HEK293 (cell line): ENCODE measurements at regions not wholly inside any gene's neighbourhood (a gene's known extent, or its start where the extent isn't known, plus 50 kb on each side); places are given as distances from the start of the nearest gene placed in this dataset.

Experiments used
- CTCF ChIA-PET: fragments of 350-600 bp; formaldehyde crosslinking; extraction: SDS; loops from one replicate; lab custom pipeline; 2021; ENCODE audit warnings: antibody characterized with exemption; lab: Yijun Ruan, JAX
- POLR2A ChIA-PET: fragments of 300-600 bp; formaldehyde crosslinking; extraction: SDS; loops from one replicate; lab custom pipeline; 2020; ENCODE audit warnings: antibody characterized with exemption, inconsistent platforms; lab: Yijun Ruan, JAX
- H3K27ac ChIP-seq: fragments of 200-500 bp; sonication (Bioruptor generic); 2 replicates; pipeline ENCODE4 v1.5.1; 2014; ENCODE audit warnings: low read depth, low read length, control low read depth, inconsistent platforms; ENCODE audit errors: extremely low read depth
- H3K36me3 ChIP-seq, 2 experiments: fragments of 200-500 bp in 1 of 2; sonication (Bioruptor generic) in 1 of 2; 1 replicate in 1 of 2; 2 replicates in 1 of 2; pipeline ENCODE4 v1.5.1; 2014 to 2017; ENCODE audit warnings: inconsistent platforms in 2 of 2, low read length in 2 of 2; ENCODE audit not compliant: control insufficient read depth in 2 of 2, insufficient read depth in 1 of 2
- H3K4me1 ChIP-seq: fragments of 200-500 bp; sonication (Bioruptor generic); 2 replicates; pipeline ENCODE4 v1.5.1; 2014; ENCODE audit warnings: mild to moderate bottlenecking, low read length, inconsistent platforms; ENCODE audit not compliant: control insufficient read depth, insufficient read depth
- H3K4me3 ChIP-seq: 2 replicates; pipeline ENCODE4 v1.5.1; 2011; ENCODE audit warnings: low read depth, mild to moderate bottlenecking, control low read depth, low read length, moderate library complexity
- H3K9me3 ChIP-seq: fragments of 200-500 bp; sonication (Bioruptor generic); 2 replicates; pipeline ENCODE4 v1.5.1; 2014; ENCODE audit warnings: low read depth, low read length, inconsistent platforms; ENCODE audit not compliant: control insufficient read depth, insufficient read depth
- BCL11A ChIP-seq: fragments of 450-650 bp; formaldehyde crosslinking; IDR thresholded peaks from 2 replicates; pipeline ENCODE4 v1.5.1; 2016; ENCODE audit warnings: low read depth, missing biosample characterization, missing genetic modification characterization
- BCL11B ChIP-seq: fragments of 450-650 bp; formaldehyde crosslinking; IDR thresholded peaks from 2 replicates; pipeline ENCODE4 v1.5.1; 2016; ENCODE audit warnings: low read depth, missing biosample characterization, missing genetic modification characterization
- GLI4 ChIP-seq: fragments of 450-650 bp; formaldehyde crosslinking; IDR thresholded peaks from 2 replicates; pipeline ENCODE4 v1.5.1; 2016; ENCODE audit warnings: missing biosample characterization, missing genetic modification characterization
- GLIS1 ChIP-seq: fragments of 450-650 bp; formaldehyde crosslinking; IDR thresholded peaks from 2 replicates; pipeline ENCODE4 v1.5.1; 2016; ENCODE audit warnings: missing biosample characterization, missing genetic modification characterization
- KLF1 ChIP-seq: fragments of 450-650 bp; formaldehyde crosslinking; IDR thresholded peaks from 2 replicates; pipeline ENCODE4 v1.5.1; 2016; ENCODE audit warnings: missing biosample characterization, missing genetic modification characterization
- MYNN ChIP-seq: fragments of 450-650 bp; formaldehyde crosslinking; IDR thresholded peaks from 2 replicates; pipeline ENCODE4 v1.5.1; 2016; ENCODE audit warnings: missing biosample characterization, missing genetic modification characterization, borderline replicate concordance
- RBAK ChIP-seq: fragments of 450-650 bp; formaldehyde crosslinking; IDR thresholded peaks from 2 replicates; pipeline ENCODE4 v1.5.1; 2016; ENCODE audit warnings: missing biosample characterization, missing genetic modification characterization
- SP2 ChIP-seq: fragments of 450-650 bp; formaldehyde crosslinking; IDR thresholded peaks from 2 replicates; pipeline ENCODE4 v1.5.1; 2016; ENCODE audit warnings: missing biosample characterization, missing genetic modification characterization
- SP3 ChIP-seq: fragments of 450-650 bp; formaldehyde crosslinking; IDR thresholded peaks from 2 replicates; pipeline ENCODE4 v1.5.1; 2016; ENCODE audit warnings: missing biosample characterization, missing genetic modification characterization
- TCF7L2 ChIP-seq: IDR thresholded peaks from 2 replicates; pipeline ENCODE4 v1.6.1; 2011; ENCODE audit warnings: low read depth, mild to moderate bottlenecking, inconsistent platforms, low read length, moderate library complexity, borderline replicate concordance
- ZBTB17 ChIP-seq: fragments of 450-650 bp; formaldehyde crosslinking; IDR thresholded peaks from 2 replicates; pipeline ENCODE4 v1.5.1; 2016; ENCODE audit warnings: missing biosample characterization, missing genetic modification characterization
- ZFP41 ChIP-seq: fragments of 450-650 bp; formaldehyde crosslinking; IDR thresholded peaks from 2 replicates; pipeline ENCODE4 v1.5.1; 2016; ENCODE audit warnings: missing biosample characterization, missing genetic modification characterization, borderline replicate concordance
- ZIC2 ChIP-seq: fragments of 450-650 bp; formaldehyde crosslinking; IDR thresholded peaks from 2 replicates; pipeline ENCODE4 v1.5.1; 2016; ENCODE audit warnings: missing biosample characterization, missing genetic modification characterization
- ZNF112 ChIP-seq: fragments of 450-650 bp; formaldehyde crosslinking; IDR thresholded peaks from 2 replicates; pipeline ENCODE4 v1.5.0; 2017; ENCODE audit warnings: missing biosample characterization, missing genetic modification characterization
- ZNF133 ChIP-seq: fragments of 450-650 bp; formaldehyde crosslinking; IDR thresholded peaks from 2 replicates; pipeline ENCODE4 v1.5.1; 2016; ENCODE audit warnings: missing biosample characterization, missing genetic modification characterization
- ZNF138 ChIP-seq: fragments of 450-650 bp; formaldehyde crosslinking; IDR thresholded peaks from 2 replicates; pipeline ENCODE4 v1.5.1; 2016; ENCODE audit warnings: missing biosample characterization, missing genetic modification characterization, borderline replicate concordance
- ZNF140 ChIP-seq: fragments of 450-650 bp; formaldehyde crosslinking; IDR thresholded peaks from 2 replicates; pipeline ENCODE4 v1.5.1; 2016; ENCODE audit warnings: missing biosample characterization, missing genetic modification characterization
- ZNF175 ChIP-seq: fragments of 450-650 bp; formaldehyde crosslinking; IDR thresholded peaks from 2 replicates; pipeline ENCODE4 v1.5.1; 2016; ENCODE audit warnings: missing biosample characterization, missing genetic modification characterization
- ZNF2 ChIP-seq: fragments of 450-650 bp; formaldehyde crosslinking; IDR thresholded peaks from 2 replicates; pipeline ENCODE4 v1.5.1; 2016; ENCODE audit warnings: missing biosample characterization, missing genetic modification characterization
- ZNF311 ChIP-seq: fragments of 450-650 bp; formaldehyde crosslinking; IDR thresholded peaks from 2 replicates; pipeline ENCODE4 v1.5.1; 2017; ENCODE audit warnings: missing biosample characterization, missing genetic modification characterization, borderline replicate concordance
- ZNF366 ChIP-seq: fragments of 450-650 bp; formaldehyde crosslinking; conservative IDR thresholded peaks from 2 replicates; pipeline ENCODE4 v1.5.1; 2016; ENCODE audit warnings: missing biosample characterization, missing genetic modification characterization
- ZNF37A ChIP-seq: fragments of 450-650 bp; IDR thresholded peaks from 2 replicates; pipeline ENCODE4 v1.5.1; 2018; ENCODE audit warnings: missing biosample characterization, missing genetic modification characterization
- ZNF426 ChIP-seq: fragments of 450-650 bp; formaldehyde crosslinking; IDR thresholded peaks from 2 replicates; pipeline ENCODE4 v1.5.1; 2017; ENCODE audit warnings: missing biosample characterization, missing genetic modification characterization, mild to moderate bottlenecking, inconsistent platforms, moderate library complexity
- ZNF488 ChIP-seq: fragments of 450-650 bp; formaldehyde crosslinking; IDR thresholded peaks from 2 replicates; pipeline ENCODE4 v1.5.1; 2016; ENCODE audit warnings: missing biosample characterization, missing genetic modification characterization
- ZNF585B ChIP-seq: fragments of 450-650 bp; formaldehyde crosslinking; IDR thresholded peaks from 2 replicates; pipeline ENCODE4 v1.5.1; 2016; ENCODE audit warnings: missing biosample characterization, missing genetic modification characterization
- ZNF623 ChIP-seq: fragments of 450-650 bp; formaldehyde crosslinking; IDR thresholded peaks from 2 replicates; pipeline ENCODE4 v1.5.1; 2016; ENCODE audit warnings: missing biosample characterization, missing genetic modification characterization
- ZNF626 ChIP-seq: fragments of 450-650 bp; sonication (Bioruptor Pico); formaldehyde crosslinking; IDR thresholded peaks from 2 replicates; pipeline ENCODE4 v1.5.1; 2018; ENCODE audit warnings: missing biosample characterization, missing genetic modification characterization, inconsistent platforms
- ZNF707 ChIP-seq: fragments of 450-650 bp; formaldehyde crosslinking; IDR thresholded peaks from 2 replicates; pipeline ENCODE4 v1.5.1; 2016; ENCODE audit warnings: missing biosample characterization, missing genetic modification characterization
- TF ChIP-seq, protein P1 (sequence below): fragments of 450-650 bp; formaldehyde crosslinking; IDR thresholded peaks from 2 replicates; pipeline ENCODE4 v1.5.1; 2016; ENCODE audit warnings: missing biosample characterization, missing genetic modification characterization
- TF ChIP-seq, protein P2 (sequence below): fragments of 450-650 bp; formaldehyde crosslinking; IDR thresholded peaks from 2 replicates; pipeline ENCODE4 v1.5.1; 2016; ENCODE audit warnings: missing biosample characterization, missing genetic modification characterization
- TF ChIP-seq, protein P3 (sequence below): fragments of 450-650 bp; formaldehyde crosslinking; IDR thresholded peaks from 2 replicates; pipeline ENCODE4 v1.5.1; 2016; ENCODE audit warnings: missing biosample characterization, missing genetic modification characterization

- Histone ChIP-seq H3K9me3 (no peaks in the 10 kb centered on the region), H3K36me3 (no peaks in the 10 kb centered on the region), H3K4me3 (no peak overlapping the region), H3K4me1 (no peaks in the 10 kb centered on the region), H3K27ac (no peak overlapping the region)
- ChIA-PET CTCF (interaction anchor here (0.5 to 1.6 kb wide), 4 partner anchors 8 to 144 kb away, joined by 3 to 6 read pairs (median 4); no protein-coding TSS in a partner anchor), POLR2A (no interaction called here)
- TF ChIP-seq ZNF366: no peak
- TF ChIP-seq GLI4: no peak
- no peak for TF ChIP-seq ZNF140 (tag by site-specific recombination)
- TF ChIP-seq, protein P1, sequence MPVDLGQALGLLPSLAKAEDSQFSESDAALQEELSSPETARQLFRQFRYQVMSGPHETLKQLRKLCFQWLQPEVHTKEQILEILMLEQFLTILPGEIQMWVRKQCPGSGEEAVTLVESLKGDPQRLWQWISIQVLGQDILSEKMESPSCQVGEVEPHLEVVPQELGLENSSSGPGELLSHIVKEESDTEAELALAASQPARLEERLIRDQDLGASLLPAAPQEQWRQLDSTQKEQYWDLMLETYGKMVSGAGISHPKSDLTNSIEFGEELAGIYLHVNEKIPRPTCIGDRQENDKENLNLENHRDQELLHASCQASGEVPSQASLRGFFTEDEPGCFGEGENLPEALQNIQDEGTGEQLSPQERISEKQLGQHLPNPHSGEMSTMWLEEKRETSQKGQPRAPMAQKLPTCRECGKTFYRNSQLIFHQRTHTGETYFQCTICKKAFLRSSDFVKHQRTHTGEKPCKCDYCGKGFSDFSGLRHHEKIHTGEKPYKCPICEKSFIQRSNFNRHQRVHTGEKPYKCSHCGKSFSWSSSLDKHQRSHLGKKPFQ (tag by site-specific recombination): no peak
- no peak for TF ChIP-seq ZNF626 (tag by site-specific recombination)
- TF ChIP-seq ZNF2 (tag by site-specific recombination): no peak
- no peak for TF ChIP-seq ZNF133 (tag by site-specific recombination)
- TF ChIP-seq SP3 (tag by site-specific recombination): no peak
- no peak for TF ChIP-seq ZNF138 (tag by site-specific recombination)
- TF ChIP-seq ZFP41: no peak
- TF ChIP-seq ZNF426 (tag by site-specific recombination): no peak
- TF ChIP-seq BCL11B (tag by site-specific recombination): no peak
- TF ChIP-seq ZNF707 (tag by site-specific recombination): no peak
- no peak for TF ChIP-seq GLIS1
- no peak for TF ChIP-seq ZNF37A (tag by site-specific recombination)
- TF ChIP-seq BCL11A (tag by site-specific recombination): no peak
Observed at GRCh38 chr6:18602931-18603330, 215.8 kb downstream of the RNF144B start.

GRCh38 chr6:18603361-18603760 lies 216.2 kb downstream of the RNF144B start:
- Histone ChIP-seq H3K27ac (no peak overlapping the region), H3K4me1 (no peaks in the 10 kb centered on the region), H3K36me3 (no peaks in the 10 kb centered on the region), H3K9me3 (no peaks in the 10 kb centered on the region), H3K4me3 (no peak overlapping the region)
- ChIA-PET POLR2A (no interaction called here), CTCF (interaction anchor here (0.5 to 1.6 kb wide), 4 partner anchors 9 to 144 kb away, joined by 3 to 6 read pairs (median 4); no protein-coding TSS in a partner anchor)
- TF ChIP-seq RBAK (tag by site-specific recombination) (no peak), KLF1 (tag by site-specific recombination) (no peak), ZNF626 (tag by site-specific recombination) (no peak), ZNF175 (tag by site-specific recombination) (no peak), TCF7L2 (no peak), ZBTB17 (tag by site-specific recombination) (no peak), ZNF585B (tag by site-specific recombination) (no peak), MYNN (tag by site-specific recombination) (no peak), BCL11A (tag by site-specific recombination) (no peak), ZNF488 (no peak), ZNF311 (tag by site-specific recombination) (no peak), ZNF623 (tag by site-specific recombination) (no peak), SP2 (tag by site-specific recombination) (no peak), ZNF112 (tag by site-specific recombination) (no peak), ZIC2 (tag by site-specific recombination) (no peak)
- TF ChIP-seq, protein P2, sequence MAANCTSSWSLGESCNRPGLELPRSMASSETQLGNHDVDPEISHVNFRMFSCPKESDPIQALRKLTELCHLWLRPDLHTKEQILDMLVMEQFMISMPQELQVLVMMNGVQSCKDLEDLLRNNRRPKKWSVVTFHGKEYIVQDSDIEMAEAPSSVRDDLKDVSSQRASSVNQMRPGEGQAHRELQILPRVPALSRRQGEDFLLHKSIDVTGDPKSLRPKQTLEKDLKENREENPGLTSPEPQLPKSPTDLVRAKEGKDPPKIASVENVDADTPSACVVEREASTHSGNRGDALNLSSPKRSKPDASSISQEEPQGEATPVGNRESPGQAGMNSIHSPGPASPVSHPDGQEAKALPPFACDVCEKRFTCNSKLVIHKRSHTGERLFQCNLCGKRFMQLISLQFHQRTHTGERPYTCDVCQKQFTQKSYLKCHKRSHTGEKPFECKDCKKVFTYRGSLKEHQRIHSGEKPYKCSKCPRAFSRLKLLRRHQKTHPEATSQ (tag by site-specific recombination): no peak
- TF ChIP-seq, protein P3, sequence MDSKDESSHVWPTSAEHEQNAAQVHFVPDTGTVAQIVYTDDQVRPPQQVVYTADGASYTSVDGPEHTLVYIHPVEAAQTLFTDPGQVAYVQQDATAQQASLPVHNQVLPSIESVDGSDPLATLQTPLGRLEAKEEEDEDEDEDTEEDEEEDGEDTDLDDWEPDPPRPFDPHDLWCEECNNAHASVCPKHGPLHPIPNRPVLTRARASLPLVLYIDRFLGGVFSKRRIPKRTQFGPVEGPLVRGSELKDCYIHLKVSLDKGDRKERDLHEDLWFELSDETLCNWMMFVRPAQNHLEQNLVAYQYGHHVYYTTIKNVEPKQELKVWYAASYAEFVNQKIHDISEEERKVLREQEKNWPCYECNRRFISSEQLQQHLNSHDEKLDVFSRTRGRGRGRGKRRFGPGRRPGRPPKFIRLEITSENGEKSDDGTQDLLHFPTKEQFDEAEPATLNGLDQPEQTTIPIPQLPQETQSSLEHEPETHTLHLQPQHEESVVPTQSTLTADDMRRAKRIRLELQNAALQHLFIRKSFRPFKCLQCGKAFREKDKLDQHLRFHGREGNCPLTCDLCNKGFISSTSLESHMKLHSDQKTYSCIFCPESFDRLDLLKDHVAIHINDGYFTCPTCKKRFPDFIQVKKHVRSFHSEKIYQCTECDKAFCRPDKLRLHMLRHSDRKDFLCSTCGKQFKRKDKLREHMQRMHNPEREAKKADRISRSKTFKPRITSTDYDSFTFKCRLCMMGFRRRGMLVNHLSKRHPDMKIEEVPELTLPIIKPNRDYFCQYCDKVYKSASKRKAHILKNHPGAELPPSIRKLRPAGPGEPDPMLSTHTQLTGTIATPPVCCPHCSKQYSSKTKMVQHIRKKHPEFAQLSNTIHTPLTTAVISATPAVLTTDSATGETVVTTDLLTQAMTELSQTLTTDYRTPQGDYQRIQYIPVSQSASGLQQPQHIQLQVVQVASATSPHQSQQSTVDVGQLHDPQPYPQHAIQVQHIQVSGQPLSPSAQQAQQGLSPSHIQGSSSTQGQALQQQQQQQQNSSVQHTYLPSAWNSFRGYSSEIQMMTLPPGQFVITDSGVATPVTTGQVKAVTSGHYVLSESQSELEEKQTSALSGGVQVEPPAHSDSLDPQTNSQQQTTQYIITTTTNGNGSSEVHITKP: no peak
